Heart left ventricle (tissue), 13 donors: ENCODE measurements at regions not wholly inside any gene's neighbourhood (a gene's known extent, or its start where the extent isn't known, plus 50 kb on each side); places are given as distances from the start of the nearest gene placed in this dataset.

ENCODE experiments used
- CTCF ChIP-seq, 12 donors: fragments of 200-600 bp; sonication (generic) in 4 of 12; IDR thresholded peaks; one replicate each; pipeline versions ENCODE4 v1.5.0 to v1.8.0; 2018 to 2022; ENCODE audit warnings: antibody characterized with exemption in 12 of 12, mild to moderate bottlenecking in 5 of 12
- POLR2A ChIP-seq, 2 donors: fragments of 450-650 bp; IDR thresholded peaks; one replicate each; pipeline ENCODE4 v1.6.1; 2017; ENCODE audit warnings: antibody characterized with exemption in 2 of 2, mild to moderate bottlenecking in 2 of 2, moderate library complexity in 2 of 2
- donor health status: ischemic (EF 13 %, LVEDD 7.1; RV severe dilation, severe dysfunction).
- donor health status: DM: no; HTN: yes; CAD: no.
- donor health status: DM: no; HTN: no; CAD: no.
- donor health status: ischemic (EF 25% LVEDD 6.9; RV normal size, moderate dysfunction).
- donor health status: ischemic (EF 25% LVEDD 5.7; RV mildly dilated, moderate dysfunction).
- donor health status: ischemic (EF 35%, LVEDD 5.7; RV mildly dilated, moderate dysfunction).
- donor health status: nonischemic (EF 11% LVEDD 7.7; RV severe dilation, severe dysfunction).
- donor health status: DM: yes; HTN: yes; CAD: no.
- donor health status: PGD.
- donor health status: ischemic (EF 29% LVEDD 5.4; RV normal size, mild dysfunction).
- donor health status: nonischemic (EF 23%, LVEDD 6.1; RV moderate dilation, normal function).

- TF ChIP-seq CTCF (IDR thresholded peaks at IDR 0.05): no peak
- no peak for TF ChIP-seq POLR2A (IDR thresholded peaks at IDR 0.05)
Observed at GRCh38 chr20:6558341-6558740, 209.1 kb upstream of the BMP2 start.
